Loucy (cell line): ENCODE measurements at regions not wholly inside any gene's neighbourhood (a gene's known extent, or its start where the extent isn't known, plus 50 kb on each side); places are given as distances from the start of the nearest gene placed in this dataset.

ENCODE experiments used
- EZH2phosphoT487 ChIP-seq: fragments of 200-600 bp; IDR thresholded peaks from 2 replicates; pipeline ENCODE4 v1.6.1; 2018; ENCODE audit warnings: antibody characterized with exemption, mild to moderate bottlenecking, moderate library complexity, borderline replicate concordance
- TF ChIP-seq, protein P1 (sequence below): fragments of 200-600 bp; sonication (generic); conservative IDR thresholded peaks from 2 replicates; pipeline ENCODE4 v1.5.1; 2014; ENCODE audit warnings: mild to moderate bottlenecking, antibody characterized with exemption, low read length

DNA sequence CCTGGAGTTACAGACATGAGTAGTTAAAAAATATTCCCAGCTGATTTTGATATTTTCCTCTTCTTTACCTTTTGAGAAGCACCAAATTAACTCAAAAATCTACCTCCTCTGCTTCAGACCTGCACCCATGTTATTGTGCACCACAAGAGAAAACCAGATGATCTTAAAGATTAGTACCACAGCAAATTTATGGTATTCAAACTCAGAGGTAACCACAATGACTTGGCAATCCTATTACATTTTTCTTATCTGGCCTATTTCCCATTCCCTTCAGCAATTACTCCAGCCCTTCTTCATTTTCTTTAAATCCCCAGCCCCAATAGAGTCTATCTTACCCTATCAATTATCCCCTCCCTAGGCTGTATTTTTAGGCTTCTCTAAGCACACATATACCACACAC lies 535.1 kb downstream of the FAT4 start:
- TF ChIP-seq, protein P1, sequence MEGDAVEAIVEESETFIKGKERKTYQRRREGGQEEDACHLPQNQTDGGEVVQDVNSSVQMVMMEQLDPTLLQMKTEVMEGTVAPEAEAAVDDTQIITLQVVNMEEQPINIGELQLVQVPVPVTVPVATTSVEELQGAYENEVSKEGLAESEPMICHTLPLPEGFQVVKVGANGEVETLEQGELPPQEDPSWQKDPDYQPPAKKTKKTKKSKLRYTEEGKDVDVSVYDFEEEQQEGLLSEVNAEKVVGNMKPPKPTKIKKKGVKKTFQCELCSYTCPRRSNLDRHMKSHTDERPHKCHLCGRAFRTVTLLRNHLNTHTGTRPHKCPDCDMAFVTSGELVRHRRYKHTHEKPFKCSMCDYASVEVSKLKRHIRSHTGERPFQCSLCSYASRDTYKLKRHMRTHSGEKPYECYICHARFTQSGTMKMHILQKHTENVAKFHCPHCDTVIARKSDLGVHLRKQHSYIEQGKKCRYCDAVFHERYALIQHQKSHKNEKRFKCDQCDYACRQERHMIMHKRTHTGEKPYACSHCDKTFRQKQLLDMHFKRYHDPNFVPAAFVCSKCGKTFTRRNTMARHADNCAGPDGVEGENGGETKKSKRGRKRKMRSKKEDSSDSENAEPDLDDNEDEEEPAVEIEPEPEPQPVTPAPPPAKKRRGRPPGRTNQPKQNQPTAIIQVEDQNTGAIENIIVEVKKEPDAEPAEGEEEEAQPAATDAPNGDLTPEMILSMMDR, result no peak
- no peak for TF ChIP-seq EZH2phosphoT487
